Fibroblast of skin of right biceps (primary cell): ENCODE measurements at regions not wholly inside any gene's neighbourhood (a gene's known extent, or its start where the extent isn't known, plus 50 kb on each side); places are given as distances from the start of the nearest gene placed in this dataset.

Source experiments
- DNase-seq: peaks from one replicate; pipeline ENCODE4 v3.0.0-alpha.2; 2013

DNA sequence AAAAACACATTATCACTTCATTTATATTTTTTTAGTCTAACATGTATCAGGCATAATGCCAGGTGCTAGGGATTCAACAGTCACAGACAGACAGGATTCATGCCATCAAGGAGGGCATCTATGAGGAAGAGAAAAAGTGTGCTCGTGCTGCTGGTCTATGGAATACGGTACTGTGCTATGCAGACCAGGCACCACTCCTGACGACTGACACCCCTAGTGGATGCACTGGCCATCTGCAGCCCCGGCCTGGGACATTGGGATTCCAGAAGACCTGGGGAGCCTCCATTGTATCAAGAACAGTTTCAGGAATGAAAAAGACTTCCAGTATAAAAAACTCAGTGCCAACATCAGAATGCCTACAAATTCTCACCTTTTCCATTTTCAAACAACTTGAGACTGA, 94.0 kb downstream of the KLF12 start:
- DNase-seq = peak; percentile 38

DNA sequence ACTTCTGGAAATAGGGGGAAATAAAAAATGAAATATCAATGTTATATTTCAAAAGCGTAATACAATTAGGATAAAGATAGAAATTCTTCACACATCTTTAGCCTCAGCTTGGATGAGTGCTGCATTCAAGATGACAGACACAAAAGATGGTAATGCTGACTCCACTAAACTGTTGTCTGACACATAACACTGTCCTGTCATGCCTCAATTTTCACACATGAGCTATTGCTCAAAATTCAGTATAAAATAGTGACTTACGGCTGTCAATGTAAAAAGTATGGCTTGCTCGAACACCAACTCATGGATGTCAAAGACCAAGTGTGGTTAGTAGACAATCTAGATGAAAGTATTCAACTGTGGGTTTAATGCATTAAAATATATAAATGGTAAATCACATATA, 94.5 kb downstream of the KLF12 start:
- DNase-seq = no peak

DNA sequence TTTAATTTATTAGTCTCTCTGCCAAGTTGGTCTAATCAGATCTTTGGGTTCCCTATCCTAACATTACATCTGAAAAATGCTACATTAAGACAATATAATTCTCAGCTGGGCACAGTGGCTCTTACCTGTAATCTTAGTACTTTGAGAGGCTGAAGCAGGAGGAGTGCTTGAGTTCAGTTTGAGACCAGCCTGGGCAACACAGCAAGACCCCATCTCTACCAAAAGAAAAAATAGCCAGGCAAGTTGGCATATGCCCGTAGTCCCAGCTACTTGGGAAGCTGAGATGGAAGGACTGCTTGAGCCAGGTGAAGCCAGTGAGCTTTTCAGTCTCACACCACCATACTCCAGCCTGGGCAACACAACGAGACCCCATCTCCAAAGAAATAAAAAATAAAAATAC, 95.0 kb downstream of the KLF12 start:
- no peak for DNase-seq

DNA sequence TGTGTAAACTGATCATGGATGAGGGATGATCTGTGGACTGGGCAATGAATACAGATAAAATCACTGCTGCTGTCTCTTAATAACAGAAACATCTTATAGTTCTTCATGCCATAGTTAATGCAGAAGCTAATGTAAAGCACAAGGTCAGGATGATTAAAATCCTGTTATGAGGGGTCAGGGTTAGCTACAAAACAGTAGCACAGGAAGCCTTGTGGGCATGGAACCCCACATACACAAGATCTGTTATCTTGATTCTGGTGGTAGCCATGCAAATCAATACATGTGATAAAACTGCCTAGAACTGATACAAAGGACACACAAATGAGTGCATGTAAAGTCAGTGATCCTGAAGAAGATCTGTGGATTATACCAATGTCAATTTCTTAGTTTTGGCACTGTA, 96.4 kb downstream of the KLF12 start:
- no peak for DNase-seq

DNA sequence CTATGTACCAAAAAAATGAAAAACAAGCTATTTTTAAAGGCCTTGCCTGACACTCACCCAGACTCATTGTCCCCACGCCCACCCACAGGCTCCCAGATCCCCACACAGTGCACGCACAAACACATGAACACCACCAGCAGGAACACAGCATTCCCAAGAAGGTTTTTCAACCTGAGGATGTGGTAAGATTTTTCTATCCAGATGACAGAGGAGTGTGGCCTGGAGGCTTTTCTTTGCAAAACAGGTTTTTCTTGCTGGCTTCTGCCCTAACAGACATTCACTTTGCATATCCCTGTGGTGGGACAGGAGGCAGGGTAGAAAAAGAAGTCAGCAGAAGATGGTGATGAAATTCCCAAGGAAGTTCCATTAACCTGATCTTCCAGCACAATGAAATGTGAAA, 97.8 kb downstream of the KLF12 start:
- no peak for DNase-seq

DNA sequence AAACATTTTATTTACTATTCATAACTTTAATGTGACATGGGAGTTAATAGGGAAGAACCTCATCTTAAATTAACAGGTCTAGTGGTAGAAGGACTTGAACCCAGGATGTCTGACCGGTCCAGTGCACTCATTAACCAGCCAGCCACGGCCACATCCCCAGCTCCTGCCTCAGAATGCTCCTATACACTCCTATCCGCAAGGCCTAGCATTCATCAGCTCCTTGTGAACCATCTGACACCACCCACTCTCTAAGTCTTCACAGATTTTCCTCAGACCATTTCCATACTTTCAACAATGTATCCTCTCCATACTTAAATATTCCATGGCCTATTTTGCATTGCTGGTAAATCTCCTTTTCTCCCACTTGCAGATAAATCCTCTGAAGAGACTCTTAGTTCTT, 98.3 kb downstream of the KLF12 start:
- no peak for DNase-seq

DNA sequence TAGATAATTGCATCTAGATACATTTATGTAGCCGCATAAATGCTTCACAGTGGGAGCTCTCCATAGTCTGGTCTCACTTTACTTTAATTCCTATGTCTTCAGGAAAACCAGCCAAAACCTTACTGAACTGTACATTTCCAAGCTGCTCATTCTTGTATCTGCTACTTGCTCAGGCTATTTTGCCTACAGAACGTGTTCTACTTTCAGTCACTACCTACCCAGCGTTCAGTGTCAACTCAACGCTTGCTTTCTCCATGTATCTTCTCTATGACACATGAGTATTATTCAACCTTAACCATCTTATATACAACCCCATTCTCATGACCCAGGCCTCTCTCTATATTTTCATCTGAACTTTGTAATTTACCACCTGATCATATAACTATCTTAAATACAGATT, 101.9 kb downstream of the KLF12 start:
- DNase-seq = no peak

DNA sequence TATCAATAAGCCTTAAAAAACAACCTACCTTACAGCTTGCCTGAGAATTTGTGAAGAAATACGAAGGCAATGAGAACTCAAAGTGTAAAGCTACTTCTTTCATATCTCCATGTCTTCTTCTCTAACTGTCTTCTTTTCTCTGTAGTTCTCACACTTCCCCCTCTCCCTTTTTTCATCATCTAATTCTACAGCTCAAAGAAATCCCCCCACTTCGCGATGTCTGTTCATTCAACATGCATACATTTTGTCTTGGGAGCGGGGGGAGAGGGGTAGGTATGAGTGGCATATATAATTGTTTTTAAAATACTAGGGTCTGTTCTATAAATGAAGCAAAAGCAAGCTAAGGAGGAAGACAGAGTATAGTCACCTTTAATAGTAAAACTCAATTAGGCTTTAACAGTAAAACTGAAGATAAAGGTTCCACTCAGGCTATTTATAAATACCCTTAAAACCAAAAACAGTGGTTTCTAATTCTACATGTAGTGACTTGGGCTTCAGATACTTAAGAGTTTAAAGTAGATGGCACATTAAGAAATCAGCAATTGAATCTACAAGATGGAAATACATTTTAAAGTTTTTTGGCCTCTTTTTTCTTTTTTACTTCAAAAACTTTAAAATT, 106.9 kb downstream of the KLF12 start:
- DNase-seq = no peak

DNA sequence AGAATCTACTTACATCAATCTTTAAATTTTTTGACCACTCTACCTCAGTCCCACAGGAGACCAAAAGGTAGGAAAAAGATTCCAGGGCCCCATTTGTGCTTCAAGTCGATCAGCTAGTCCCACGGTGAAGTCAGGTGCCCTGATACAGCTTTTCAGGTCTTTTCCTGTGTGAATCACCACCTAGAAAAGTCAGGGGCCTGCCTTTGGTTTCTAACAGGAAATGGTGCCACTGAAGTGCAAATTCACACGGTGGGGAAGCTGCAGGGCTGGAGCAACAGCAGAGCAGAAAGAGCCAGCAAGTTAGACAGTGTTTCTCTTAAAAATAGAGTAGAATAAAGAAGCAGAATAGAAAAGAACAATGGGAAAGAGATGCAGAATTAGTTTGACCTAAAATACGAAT, 107.5 kb downstream of the KLF12 start:
- peak; percentile 23 for DNase-seq

DNA sequence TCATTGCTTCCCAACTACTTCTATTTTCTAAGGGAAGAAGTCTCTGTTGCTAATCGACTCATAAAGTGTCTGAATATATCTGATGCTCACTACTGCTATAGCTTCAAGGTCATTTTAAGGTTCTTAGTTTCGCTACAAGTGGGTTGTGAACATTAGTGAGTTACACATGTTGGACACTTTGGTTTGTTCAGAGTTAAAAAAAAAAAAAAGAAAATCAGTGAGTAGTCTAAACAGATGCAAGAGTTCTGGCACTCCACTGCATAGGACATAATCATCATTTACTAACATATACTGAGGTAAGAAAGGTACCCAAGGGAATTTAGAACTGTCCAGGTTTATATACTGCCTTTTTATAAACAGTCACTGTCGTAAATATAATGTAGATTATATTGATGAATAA, 108.8 kb downstream of the KLF12 start:
- DNase-seq = no peak

DNA sequence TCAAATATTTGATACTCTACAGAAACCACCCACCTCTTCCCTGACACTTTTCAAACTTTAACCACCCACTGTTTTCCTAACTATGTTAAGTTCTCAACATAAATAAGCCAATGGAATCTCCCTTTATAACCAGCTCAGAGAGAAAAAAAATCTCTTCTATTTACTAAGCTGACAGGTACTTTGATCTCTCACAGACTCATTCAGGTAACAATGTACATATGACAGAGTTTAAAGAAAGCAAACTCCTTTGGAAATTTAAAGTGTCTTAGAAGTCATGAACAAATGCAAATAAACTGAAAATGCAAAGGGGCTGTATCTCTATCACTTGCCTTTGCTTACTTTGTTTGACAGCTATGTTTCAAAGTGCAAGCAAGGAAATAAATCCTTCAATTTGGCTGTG, 109.3 kb downstream of the KLF12 start:
- no peak for DNase-seq

DNA sequence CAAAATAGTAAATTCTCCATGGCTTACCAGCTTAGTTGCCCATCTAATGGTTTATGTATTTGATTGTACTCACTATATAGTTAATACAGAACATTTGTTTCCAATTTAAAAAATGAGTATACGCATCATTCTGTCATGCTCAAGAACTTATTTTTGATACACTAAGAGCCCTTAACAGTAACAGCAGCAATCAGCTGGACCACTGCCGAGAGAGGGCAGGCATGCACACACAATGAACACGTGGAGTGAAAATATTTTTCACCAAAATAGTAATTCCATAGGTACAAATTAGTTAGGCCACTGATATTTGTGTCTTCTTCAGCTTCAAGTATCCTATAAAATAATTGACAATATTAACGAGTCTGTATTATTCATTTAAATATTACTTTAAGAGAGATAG, 109.9 kb downstream of the KLF12 start:
- DNase-seq = peak; percentile 27

DNA sequence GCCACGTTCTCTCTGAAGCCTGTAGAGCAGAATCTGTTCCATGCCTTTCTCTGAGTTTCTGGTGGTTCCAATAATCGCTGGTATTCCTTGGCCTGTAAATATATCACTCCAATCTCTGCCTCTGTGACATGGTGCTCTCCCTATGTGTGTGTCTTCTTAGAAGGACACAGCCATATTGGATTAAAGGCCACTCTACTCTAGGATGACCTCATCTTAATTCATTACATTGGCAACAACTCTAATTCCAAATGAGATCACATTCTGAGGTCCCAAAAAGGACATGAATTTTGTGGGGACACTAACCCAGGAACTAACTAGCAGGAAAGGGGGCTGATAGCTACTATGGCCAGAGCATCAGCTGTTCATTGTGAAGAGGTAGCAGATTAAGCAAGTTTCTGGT, 110.7 kb downstream of the KLF12 start:
- no peak for DNase-seq

DNA sequence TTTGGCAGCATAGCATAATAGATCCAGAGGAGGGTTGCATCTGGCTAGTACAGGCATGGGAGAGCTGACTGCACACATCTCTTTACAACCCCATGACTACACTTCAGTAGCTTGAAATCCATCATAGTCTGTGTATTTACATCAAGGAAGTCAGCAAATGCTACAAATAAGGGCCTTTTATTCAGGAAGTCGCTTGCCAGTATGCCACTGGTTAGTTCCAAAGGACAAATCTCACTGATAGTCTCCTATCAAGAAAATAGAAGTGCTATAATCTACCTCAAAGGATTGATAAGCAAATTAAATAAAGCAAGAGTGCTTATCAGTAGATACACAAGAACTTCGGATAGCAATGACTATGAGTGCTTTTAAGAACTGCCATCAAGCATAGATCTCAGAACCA, 112.7 kb downstream of the KLF12 start:
- DNase-seq = no peak

DNA sequence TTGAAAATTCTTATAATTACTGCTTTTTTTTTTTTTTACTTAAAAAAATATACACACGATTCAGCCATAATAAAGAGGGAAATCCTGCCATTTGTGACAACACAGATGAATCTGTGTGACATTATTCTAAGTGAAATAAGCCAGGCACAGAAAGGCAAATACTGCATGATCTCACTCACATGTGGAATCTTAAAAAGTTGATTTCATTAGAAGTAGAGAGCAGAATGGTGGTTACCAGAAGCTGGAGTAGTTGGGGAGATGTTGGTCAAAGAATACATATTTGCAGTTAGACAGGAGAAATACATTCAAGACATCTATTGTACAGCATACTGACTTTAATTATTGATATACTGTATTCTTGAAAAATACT, 116.2 kb downstream of the KLF12 start:
- DNase-seq = no peak

DNA sequence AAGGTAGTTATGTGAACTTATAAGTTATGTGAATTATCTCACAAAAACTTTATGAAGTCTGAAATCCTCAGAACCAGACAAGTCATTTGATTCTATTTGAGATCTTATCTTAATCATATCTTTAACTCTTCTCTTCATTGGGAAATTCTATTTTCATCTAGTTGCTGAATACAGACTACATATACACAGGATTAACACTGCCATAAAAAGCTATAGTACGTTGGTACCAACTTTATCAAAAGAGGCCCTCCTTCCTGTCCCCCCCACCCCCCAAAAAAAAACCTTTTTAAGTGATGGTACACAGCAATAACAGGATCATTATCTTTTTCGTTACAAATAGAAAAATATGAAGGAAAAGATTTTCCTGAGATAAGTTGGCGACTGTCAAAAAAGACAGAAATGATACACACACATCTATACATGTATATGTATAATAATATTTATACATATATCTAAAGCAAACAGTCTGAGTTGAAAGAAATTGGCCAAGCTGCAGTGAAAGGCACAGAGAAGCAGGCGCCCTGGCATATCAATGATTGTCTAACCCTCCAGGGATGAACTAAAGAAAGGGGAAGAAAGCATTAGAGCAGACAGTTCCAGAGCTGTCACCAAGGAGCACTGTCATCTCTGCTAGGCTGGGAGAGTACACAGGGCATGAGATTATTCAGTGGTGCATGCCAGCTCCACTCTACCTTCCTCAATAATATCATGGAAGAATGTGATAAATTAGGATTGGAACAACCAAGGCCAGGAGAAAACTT, 116.7 kb downstream of the KLF12 start:
- DNase-seq = no peak

DNA sequence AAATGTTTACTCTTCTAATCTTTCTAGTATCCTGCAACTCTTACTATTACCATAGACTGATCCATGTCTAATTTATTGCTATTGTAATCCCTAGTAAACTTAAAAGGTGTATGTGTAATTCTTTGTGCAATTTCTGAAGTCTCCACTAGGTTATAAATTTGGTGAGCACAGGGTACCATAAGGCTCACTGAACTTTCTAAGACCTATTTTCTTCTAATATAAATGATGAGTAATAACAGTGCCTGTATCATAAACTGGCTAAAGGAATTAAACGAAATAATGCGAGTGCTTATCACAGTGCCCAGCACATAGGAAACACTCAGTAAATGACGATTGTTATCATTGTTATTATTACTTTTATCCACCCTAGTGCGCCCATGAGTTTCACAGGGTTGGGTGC, 119.1 kb downstream of the KLF12 start:
- DNase-seq = no peak

DNA sequence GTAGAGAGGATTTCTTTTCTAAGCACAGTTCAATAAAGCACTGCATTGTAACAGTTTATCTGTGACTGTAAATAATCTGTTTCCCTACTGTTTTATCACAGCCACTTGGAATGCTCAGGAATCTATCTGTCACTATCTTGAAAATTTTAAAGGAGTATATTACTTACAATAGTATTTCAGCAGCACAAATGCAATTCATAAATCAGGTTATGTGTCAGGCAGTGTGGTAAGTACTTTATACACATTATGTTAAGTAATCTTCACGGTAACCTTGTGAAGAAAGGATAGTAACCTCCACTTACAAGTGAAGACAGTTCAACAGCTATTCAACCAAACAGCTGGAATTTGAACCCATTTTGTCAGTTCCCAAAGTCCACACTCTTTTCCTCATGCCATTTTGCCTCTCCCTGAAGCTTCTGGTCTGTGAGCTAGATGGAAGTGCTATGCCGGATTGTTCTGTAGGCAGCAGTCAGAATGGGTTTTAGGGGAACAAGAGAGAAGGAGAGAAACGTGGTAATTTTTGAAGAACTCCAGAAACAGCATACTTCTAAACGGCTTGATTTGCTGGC, 125.0 kb downstream of the KLF12 start:
- DNase-seq = no peak

DNA sequence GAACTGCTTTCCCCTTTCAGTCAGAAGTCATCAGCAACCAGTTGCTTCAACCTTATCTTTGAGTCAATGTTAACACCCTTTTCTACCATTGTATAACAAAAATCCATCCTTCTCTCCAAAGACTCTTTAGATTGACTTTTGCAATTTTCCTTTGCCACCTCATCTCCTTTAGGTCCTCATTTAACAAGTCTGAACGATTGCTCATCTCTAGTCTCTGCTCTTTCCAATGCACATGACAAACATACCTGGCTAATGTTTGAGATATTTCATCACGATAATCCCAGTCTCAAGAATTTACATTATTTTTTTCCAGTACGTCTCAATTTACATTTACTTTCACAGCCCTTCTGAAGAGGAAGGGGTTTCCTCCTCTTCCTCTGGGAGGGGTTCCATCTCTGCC, 127.5 kb downstream of the KLF12 start:
- DNase-seq = no peak

DNA sequence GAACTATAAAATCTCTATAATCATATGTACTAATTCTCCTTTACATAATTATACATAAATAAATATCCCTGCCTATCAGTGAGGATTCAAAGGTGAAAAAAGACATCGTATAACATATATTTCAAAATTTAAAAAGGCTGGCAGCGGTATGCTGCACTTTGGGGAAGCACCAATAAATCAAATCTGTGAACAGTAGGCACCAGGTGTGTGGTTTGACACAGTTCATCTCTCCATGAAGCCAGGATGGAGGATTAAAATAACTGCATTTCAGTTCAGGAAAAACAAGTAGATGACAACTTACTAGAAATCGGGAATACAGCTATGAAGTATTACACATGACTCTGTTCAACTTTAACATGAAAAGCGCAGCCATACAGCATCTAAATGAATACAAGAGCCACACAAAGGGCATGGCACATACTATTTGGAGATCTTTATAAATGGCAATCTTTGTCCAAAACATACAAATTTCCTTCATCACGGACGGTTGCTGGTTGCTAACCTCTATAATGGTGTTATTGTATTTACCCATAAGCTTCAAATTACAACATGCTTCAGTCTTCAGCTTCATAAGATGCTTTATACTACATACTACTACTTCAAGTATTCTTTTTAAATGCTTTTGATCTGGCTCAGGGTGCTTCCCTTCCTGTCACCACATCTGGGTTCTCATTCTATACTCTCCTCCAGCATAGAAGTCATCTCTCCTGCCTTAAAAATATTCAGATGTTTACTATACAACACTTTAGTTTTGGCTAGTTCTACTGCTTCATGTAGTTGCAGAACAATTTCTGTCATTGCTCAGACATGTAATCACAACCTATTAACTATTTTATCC, 128.7 kb downstream of the KLF12 start:
- no peak for DNase-seq

DNA sequence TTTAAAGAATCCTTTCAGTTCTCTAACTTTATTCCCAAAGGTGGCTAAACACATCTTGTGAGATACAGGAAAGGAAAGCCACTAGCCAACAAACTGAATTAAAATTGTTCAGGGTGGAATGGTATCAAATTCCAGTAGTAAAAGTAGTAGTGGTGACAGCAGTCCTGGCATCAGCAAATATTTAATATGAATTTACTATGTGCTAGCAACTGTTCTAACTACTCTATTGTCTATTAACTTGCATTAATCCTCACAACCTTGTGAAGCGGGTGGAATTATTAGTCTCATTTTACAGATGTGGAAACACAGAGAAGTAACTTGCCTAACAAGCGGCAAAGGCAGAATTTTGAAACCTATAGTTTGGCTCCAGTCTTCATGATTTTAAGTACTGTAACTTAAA, 130.1 kb downstream of the KLF12 start:
- no peak for DNase-seq

DNA sequence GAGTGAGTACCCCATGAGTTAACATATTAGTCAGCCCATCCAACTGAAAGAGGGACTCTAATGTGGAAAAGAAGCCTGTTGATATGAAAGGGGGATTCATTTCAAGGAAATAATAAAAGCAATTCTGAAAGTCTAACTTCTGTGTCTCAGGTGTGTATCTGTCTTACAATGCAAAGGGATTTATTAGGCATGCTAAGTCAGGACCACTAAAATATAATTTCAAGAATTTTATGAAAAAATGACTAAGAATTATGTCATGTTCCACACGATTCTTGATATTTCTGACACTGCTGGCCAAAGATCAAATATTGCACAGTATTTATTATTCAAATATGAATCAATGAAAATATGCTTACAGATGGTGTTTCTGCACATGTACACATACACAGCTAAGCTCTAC, 130.8 kb downstream of the KLF12 start:
- DNase-seq = no peak

DNA sequence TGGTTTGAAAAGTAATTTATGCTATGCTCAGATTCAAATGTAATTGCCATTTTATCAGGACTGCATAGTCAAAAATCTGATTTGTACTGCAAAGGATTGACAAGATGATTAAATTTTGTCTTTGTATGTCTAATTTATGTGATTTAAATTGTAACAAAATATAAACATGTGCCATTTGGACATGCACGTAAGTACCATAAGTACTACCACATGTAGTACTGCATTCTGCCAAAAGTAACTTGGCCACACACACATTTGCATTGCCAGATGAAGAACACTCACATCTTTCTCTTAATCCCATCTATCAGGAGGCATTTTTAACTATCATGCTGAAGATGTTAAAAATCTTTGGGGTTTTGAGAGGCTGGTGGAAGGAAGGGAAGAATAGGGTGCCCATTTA, 133.3 kb downstream of the KLF12 start:
- no peak for DNase-seq

DNA sequence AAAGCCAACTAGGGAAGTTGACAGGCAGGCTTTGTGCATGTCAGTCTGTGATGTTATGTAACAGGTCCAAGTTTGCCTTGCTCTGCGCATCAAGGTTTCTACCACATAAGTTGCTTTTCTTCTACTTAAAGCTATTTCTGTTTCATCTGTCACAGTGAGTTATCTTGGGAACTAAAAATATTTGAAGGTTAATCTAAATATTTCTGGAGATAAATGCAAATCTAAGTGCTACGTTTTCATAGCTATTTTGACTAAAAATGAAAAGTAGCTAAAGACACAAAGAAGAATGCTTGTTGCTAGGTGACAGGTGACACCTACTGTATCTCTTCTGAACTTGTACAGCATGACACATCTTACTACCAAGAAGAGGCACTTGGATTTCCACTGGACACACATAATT, 135.6 kb downstream of the KLF12 start:
- no peak for DNase-seq
